HEK293T (cell line): ENCODE measurements at regions not wholly inside any gene's neighbourhood (a gene's known extent, or its start where the extent isn't known, plus 50 kb on each side); places are given as distances from the start of the nearest gene placed in this dataset.

ENCODE experiments used
- ARNT ChIP-seq: fragments of 450-650 bp; IDR thresholded peaks from 2 replicates; pipeline ENCODE4 v1.6.1; 2017; ENCODE audit warnings: mild to moderate bottlenecking
- BHLHE40 ChIP-seq: fragments of 450-650 bp; IDR thresholded peaks from 2 replicates; pipeline ENCODE4 v1.6.1; 2016; ENCODE audit warnings: mild to moderate bottlenecking, moderate library complexity, borderline replicate concordance
- CTBP1 ChIP-seq: fragments of 450-650 bp; IDR thresholded peaks from 2 replicates; pipeline ENCODE4 v1.6.1; 2016; ENCODE audit warnings: borderline replicate concordance
- ELF4 ChIP-seq: fragments of 450-650 bp; IDR thresholded peaks from 2 replicates; pipeline ENCODE4 v1.6.1; 2017; ENCODE audit warnings: antibody characterized with exemption
- FOXK2 ChIP-seq: fragments of 450-650 bp; IDR thresholded peaks from 2 replicates; pipeline ENCODE4 v1.6.1; 2016; ENCODE audit warnings: mild to moderate bottlenecking
- FOXM1 ChIP-seq: fragments of 450-650 bp; IDR thresholded peaks from 2 replicates; pipeline ENCODE4 v1.6.1; 2017; ENCODE audit warnings: mild to moderate bottlenecking, borderline replicate concordance
- HDGF ChIP-seq: fragments of 450-650 bp; IDR thresholded peaks from 2 replicates; pipeline ENCODE4 v1.6.1; 2017; ENCODE audit warnings: antibody characterized with exemption, borderline replicate concordance
- NFRKB ChIP-seq: fragments of 450-650 bp; IDR thresholded peaks from 2 replicates; pipeline ENCODE4 v1.6.1; 2016; ENCODE audit warnings: mild to moderate bottlenecking, moderate library complexity
- SP1 ChIP-seq: fragments of 450-650 bp; IDR thresholded peaks from 2 replicates; pipeline ENCODE4 v1.6.1; 2017
- SUZ12 ChIP-seq: fragments of 450-650 bp; IDR thresholded peaks from 2 replicates; pipeline ENCODE4 v1.6.1; 2016; ENCODE audit warnings: mild to moderate bottlenecking
- TARDBP ChIP-seq: fragments of 450-650 bp; IDR thresholded peaks from 2 replicates; pipeline ENCODE4 v1.6.1; 2016
- ZNF384 ChIP-seq: fragments of 450-650 bp; IDR thresholded peaks from 2 replicates; pipeline ENCODE4 v1.6.1; 2016

DNA sequence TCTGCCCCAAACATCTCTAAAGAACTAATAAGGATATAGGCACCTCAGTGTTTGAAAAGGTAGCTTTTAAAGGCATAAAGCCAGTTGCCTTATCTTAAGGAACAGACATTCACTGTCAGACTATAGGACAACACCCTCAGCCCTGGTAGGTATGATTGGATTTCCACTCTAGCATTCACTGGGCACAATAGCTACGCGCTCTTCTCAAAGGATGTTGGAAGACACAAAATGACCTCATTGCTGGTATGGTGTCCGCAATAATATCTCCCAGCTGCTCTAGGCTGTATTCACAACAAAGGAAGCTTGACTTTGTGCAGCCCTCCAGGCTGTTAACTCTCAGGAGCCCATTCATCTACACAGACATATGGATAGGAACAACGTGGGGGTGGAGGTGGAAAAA is 119.4 kb upstream of the CXADR start:
- no peak for TF ChIP-seq SP1
- TF ChIP-seq ARNT: no peak
- TF ChIP-seq SUZ12: no peak
- no peak for TF ChIP-seq HDGF
- no peak for TF ChIP-seq TARDBP
- no peak for TF ChIP-seq NFRKB
- TF ChIP-seq ELF4: no peak
- TF ChIP-seq CTBP1: no peak
- TF ChIP-seq ZNF384: no peak
- no peak for TF ChIP-seq FOXK2
- no peak for TF ChIP-seq BHLHE40
- TF ChIP-seq FOXM1: no peak
